ENCODE measurements at regions not wholly inside any gene's neighbourhood (a gene's known extent, or its start where the extent isn't known, plus 50 kb on each side); places are given as distances from the start of the nearest gene placed in this dataset.
"Not testable (repeated sequence)": the region's sequence is repeated elsewhere in the genome, so short reads cannot be mapped to it uniquely, and the experiment has no call there.

DNA sequence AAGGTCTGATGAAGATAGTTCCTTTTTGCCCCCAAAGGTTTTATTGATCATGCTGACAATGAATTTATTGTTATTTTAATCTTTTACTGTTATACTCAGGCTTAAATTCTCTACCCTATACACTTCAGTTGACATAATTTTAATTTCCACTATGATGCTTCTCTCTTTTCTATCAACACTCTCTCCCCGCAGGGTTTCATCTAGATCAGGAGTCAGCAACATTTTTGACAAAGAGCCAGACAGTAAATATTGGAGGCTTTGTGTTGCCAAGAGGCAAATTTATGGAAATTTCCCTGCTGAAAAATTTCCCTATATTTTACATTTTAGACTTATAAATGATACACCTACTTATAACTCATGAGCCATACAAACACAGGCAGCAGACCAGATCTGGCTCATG is 524.0 kb upstream of the ZNF337 start:
- not testable (repeated sequence) for H3K4me3 ChIP-seq (ENCODE audit: low read depth in 1 of 2, low read length in 2 of 2); H3K4me1 ChIP-seq (ENCODE audit: control insufficient read depth in 2 of 2, insufficient read depth in 2 of 2, low read length in 1 of 2); H3K27ac ChIP-seq (ENCODE audit: low read depth in 2 of 2, low read length in 1 of 2); H3K36me3 ChIP-seq (ENCODE audit: control insufficient read depth in 2 of 2, insufficient read depth in 2 of 2, low read length in 1 of 2); H3K27me3 ChIP-seq (ENCODE audit: control insufficient read depth in 1 of 2, insufficient read depth in 2 of 2, low read length in 2 of 2); H3K9me3 ChIP-seq (ENCODE audit: control insufficient read depth in 2 of 2, insufficient read depth in 1 of 2, low read depth in 1 of 2, low read length in 1 of 2)
- 53 to 59% methylated on average over 1 of the region's 1 CpG for WGBS, 2 donors

DNA sequence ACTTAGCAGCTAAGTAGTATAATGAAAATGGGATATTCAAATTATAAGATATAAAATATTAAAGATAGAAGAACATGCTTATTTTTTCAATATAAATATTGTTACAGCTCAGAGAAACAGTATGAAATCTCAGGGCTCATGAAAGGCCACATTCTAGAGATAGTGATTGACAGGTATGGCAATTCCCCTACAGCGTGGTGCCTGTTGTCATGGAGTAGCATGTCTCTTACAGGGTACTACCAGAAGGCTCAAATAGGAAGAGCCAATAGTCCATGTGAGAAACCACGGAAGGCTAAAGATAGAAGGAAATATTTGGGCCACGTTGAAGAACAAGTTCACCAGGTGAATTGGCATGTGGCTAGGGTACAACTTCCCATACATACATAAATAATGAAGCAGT is 522.9 kb upstream of the ZNF337 start:
- H3K27me3 ChIP-seq (ENCODE audit: control insufficient read depth in 1 of 2, insufficient read depth in 2 of 2, low read length in 2 of 2); H3K9me3 ChIP-seq (ENCODE audit: control insufficient read depth in 2 of 2, insufficient read depth in 1 of 2, low read depth in 1 of 2, low read length in 1 of 2); H3K4me3 ChIP-seq (ENCODE audit: low read depth in 1 of 2, low read length in 2 of 2); H3K27ac ChIP-seq (ENCODE audit: low read depth in 2 of 2, low read length in 1 of 2); H3K36me3 ChIP-seq (ENCODE audit: control insufficient read depth in 2 of 2, insufficient read depth in 2 of 2, low read length in 1 of 2); H3K4me1 ChIP-seq (ENCODE audit: control insufficient read depth in 2 of 2, insufficient read depth in 2 of 2, low read length in 1 of 2): not testable (repeated sequence)
- 72 to 76% methylated on average over 3 of the region's 3 CpGs for WGBS, 2 donors

DNA sequence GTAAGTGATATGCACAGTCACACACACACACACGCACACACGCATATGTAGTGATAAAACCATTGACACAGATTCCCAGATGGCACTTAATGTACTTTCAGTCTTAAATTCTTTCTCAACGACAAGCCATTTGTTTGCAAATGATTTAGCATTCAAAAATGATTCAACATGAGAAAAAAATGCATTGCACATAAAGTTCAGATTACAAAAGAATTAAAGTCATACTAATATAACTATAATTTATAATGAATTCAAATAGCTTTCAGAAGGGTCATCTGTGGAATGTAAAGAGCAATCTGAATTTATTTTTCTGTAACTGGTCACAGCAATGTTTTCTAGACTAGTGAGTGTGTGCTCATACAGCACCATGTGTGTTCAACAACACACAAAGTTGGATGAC is 521.6 kb upstream of the ZNF337 start:
- 69 to 70% methylated on average over 3 of the region's 3 CpGs for WGBS, 2 donors
- Histone ChIP-seq H3K9me3 (ENCODE audit: control insufficient read depth in 2 of 2, insufficient read depth in 1 of 2, low read depth in 1 of 2, low read length in 1 of 2) (no peaks in the 10 kb centered on the region), H3K27me3 (ENCODE audit: control insufficient read depth in 1 of 2, insufficient read depth in 2 of 2, low read length in 2 of 2) (no peaks in the 10 kb centered on the region), H3K27ac (ENCODE audit: low read depth in 2 of 2, low read length in 1 of 2) (no peak overlapping the region), H3K36me3 (ENCODE audit: control insufficient read depth in 2 of 2, insufficient read depth in 2 of 2, low read length in 1 of 2) (no peaks in the 10 kb centered on the region), H3K4me3 (ENCODE audit: low read depth in 1 of 2, low read length in 2 of 2) (no peak overlapping the region), H3K4me1 (ENCODE audit: control insufficient read depth in 2 of 2, insufficient read depth in 2 of 2, low read length in 1 of 2) (no peaks in the 10 kb centered on the region)

DNA sequence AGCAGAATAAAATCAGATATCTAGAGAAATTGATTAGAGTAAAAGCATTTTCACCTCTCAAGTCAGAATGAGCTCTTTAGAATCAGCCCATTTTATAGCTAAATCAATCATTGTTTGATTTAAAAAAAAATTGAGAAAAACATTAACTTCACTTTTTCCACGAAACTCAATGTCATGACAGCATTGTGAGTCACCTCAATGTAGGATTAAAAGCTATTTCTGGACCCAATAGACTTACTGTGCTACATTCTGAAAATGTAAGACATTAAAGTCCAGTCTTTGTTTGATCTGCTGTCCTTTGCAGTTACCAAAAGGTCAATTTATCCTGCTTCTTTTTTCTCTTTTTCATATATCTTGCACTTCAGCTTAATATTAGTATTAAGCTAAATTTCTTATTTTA is 519.4 kb upstream of the ZNF337 start:
- Histone ChIP-seq H3K9me3 (ENCODE audit: control insufficient read depth in 2 of 2, insufficient read depth in 1 of 2, low read depth in 1 of 2, low read length in 1 of 2) (no peaks in the 10 kb centered on the region), H3K36me3 (ENCODE audit: control insufficient read depth in 2 of 2, insufficient read depth in 2 of 2, low read length in 1 of 2) (no peaks in the 10 kb centered on the region), H3K27me3 (ENCODE audit: control insufficient read depth in 1 of 2, insufficient read depth in 2 of 2, low read length in 2 of 2) (no peaks in the 10 kb centered on the region), H3K4me1 (ENCODE audit: control insufficient read depth in 2 of 2, insufficient read depth in 2 of 2, low read length in 1 of 2) (no peaks in the 10 kb centered on the region), H3K27ac (ENCODE audit: low read depth in 2 of 2, low read length in 1 of 2) (no peak overlapping the region), H3K4me3 (ENCODE audit: low read depth in 1 of 2, low read length in 2 of 2) (no peak overlapping the region)
- 29 to 38% methylated on average over 1 of the region's 1 CpG for WGBS, 2 donors

DNA sequence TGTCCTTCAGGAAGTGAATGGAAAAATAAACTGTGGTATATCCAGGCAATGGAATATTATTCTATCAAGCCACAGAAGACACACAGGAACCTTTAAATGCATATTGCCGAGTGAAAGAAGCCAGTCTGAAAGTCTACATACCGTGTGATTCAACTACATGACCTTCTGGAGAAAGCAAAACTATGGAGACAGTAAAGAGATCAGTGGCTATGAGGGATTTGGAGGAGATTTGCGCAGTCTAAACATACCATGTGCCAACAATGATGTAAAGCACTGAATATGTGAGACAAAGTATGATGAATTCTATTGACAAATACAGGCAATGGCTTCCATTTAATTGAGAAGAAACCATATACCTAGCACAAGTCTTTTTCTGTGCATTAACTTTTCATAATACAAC is 518.3 kb upstream of the ZNF337 start:
- Histone ChIP-seq H3K4me3 (ENCODE audit: low read depth in 1 of 2, low read length in 2 of 2) (no peak overlapping the region), H3K9me3 (ENCODE audit: control insufficient read depth in 2 of 2, insufficient read depth in 1 of 2, low read depth in 1 of 2, low read length in 1 of 2) (no peaks in the 10 kb centered on the region), H3K27me3 (ENCODE audit: control insufficient read depth in 1 of 2, insufficient read depth in 2 of 2, low read length in 2 of 2) (no peaks in the 10 kb centered on the region), H3K4me1 (ENCODE audit: control insufficient read depth in 2 of 2, insufficient read depth in 2 of 2, low read length in 1 of 2) (no peaks in the 10 kb centered on the region), H3K36me3 (ENCODE audit: control insufficient read depth in 2 of 2, insufficient read depth in 2 of 2, low read length in 1 of 2) (no peaks in the 10 kb centered on the region), H3K27ac (ENCODE audit: low read depth in 2 of 2, low read length in 1 of 2) (no peak overlapping the region)
- WGBS, 2 donors, result 50 to 60% methylated on average over 3 of the region's 3 CpGs

DNA sequence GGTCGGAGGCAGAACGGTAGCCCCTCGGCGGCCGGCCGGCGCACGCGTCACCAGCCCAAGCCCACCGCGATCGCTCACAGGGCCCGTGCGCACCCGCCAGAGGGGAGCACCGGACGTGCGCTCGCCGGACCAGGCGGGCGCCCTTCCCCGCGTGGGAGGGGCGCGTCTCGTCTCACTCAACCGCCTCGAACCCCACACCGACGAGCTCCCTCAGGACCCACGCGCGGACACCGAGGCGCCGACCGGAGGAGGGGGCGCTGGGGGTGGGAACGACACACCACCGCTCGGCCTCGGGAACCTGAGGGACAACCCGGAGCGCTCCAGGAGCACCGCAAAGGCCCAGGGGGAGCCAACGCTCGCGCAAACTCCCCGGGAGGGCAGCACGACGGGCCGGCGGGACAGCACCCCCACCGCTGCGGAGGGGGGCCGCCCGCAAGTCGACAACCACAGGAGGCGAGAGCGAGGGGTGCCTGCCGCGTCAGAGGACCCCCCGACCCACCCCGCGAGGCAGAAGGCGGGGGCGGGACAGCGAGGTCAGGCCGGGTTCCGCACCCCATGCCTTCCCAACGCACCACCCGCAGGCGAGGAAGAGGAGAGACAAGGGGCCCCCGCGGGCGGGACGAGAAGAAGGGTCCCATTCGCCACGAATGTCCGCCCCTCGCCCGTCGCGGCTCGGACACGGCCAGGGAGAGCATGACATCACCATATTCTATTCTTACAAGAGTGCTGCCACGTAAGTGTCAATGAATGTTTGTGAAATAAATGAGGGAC is 512.7 kb upstream of the ZNF337 start:
- 10 to 12% methylated on average over 76 to 88 of the region's 88 CpGs for WGBS, 2 donors
- Histone ChIP-seq H3K4me1 (ENCODE audit: control insufficient read depth in 2 of 2, insufficient read depth in 2 of 2, low read length in 1 of 2) (peaks cover 4 to 7% of the 10 kb centered on the region in 2 donors), H3K27me3 (ENCODE audit: control insufficient read depth in 1 of 2, insufficient read depth in 2 of 2, low read length in 2 of 2) (peaks cover 0 to 10% of the 10 kb centered on the region in 2 donors), H3K36me3 (ENCODE audit: control insufficient read depth in 2 of 2, insufficient read depth in 2 of 2, low read length in 1 of 2) (no peaks in the 10 kb centered on the region), H3K27ac (ENCODE audit: low read depth in 2 of 2, low read length in 1 of 2) (no peak overlapping the region), H3K9me3 (ENCODE audit: control insufficient read depth in 2 of 2, insufficient read depth in 1 of 2, low read depth in 1 of 2, low read length in 1 of 2) (peaks cover 0 to 5% of the 10 kb centered on the region in 2 donors), H3K4me3 (ENCODE audit: low read depth in 1 of 2, low read length in 2 of 2) (peak overlapping the region in 1 of 2 donors; percentile 37)

DNA sequence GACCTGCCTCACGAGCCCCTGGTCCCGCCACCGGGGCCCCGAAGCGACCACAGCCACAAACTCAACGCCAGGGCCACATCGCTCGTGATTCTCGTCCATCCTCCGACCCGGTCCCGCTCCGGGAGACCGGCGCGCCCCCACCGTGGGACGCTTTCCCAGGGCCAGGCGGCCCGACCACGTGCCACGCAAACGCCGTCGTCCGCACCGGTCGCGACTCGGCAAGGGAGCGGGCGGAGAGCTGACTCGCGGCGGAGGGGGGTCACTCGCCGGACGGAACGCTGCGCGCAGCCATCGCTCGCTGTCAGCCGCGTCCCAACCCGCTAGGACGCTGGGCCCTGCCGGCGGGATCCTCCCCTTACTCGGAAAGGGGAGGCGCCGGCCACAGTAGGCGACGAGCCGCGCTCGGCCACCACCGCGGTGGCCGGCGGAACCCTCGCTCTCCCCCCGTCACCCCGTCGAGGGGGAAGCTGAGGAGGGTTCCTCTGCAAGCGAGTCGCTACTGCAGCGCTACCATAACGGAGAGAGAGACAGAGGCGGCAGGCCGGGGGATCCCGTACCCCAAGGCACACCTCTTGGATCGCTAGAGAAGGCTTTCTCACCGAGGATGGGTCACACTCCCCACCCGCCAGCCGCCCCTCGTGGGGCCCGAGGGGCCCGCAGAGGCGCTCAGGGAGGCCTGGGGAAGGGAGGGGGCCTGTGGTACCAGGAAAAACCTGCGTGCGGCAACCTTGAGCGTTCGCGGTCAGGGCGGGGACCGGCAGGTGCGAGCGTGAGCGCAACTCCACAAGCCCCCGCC is 511.8 kb upstream of the ZNF337 start:
- WGBS, 2 donors, result 8 to 10% methylated on average over 66 to 90 of the region's 91 CpGs
- H3K4me3 ChIP-seq (ENCODE audit: low read depth in 1 of 2, low read length in 2 of 2), result peak overlapping the region in 1 of 2 donors; percentile 37
- H3K27me3 ChIP-seq (ENCODE audit: control insufficient read depth in 1 of 2, insufficient read depth in 2 of 2, low read length in 2 of 2), result peaks cover 0 to 10% of the 10 kb centered on the region in 2 donors
- peaks cover 0 to 5% of the 10 kb centered on the region in 2 donors for H3K9me3 ChIP-seq (ENCODE audit: control insufficient read depth in 2 of 2, insufficient read depth in 1 of 2, low read depth in 1 of 2, low read length in 1 of 2)
- H3K36me3 ChIP-seq (ENCODE audit: control insufficient read depth in 2 of 2, insufficient read depth in 2 of 2, low read length in 1 of 2), result no peaks in the 10 kb centered on the region
- peaks cover 4 to 7% of the 10 kb centered on the region in 2 donors for H3K4me1 ChIP-seq (ENCODE audit: control insufficient read depth in 2 of 2, insufficient read depth in 2 of 2, low read length in 1 of 2)
- H3K27ac ChIP-seq (ENCODE audit: low read depth in 2 of 2, low read length in 1 of 2), result no peak overlapping the region

DNA sequence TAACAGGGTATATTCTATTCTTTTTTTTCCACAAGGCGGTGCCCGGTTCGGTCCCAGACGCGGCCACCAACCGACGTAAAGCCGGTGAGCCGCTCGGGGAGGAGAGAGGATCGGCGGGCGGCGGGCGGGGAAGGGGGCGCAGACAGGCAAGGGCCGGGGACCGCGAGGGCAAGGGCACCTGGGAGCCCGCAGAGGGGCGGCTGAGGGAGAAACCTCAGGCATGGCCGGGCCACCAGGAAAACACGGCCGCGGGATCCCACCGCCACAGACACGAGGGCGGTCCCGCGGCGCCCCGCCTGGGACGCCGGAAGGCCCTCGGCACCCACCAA is 511.3 kb upstream of the ZNF337 start:
- H3K27me3 ChIP-seq (ENCODE audit: control insufficient read depth in 1 of 2, insufficient read depth in 2 of 2, low read length in 2 of 2); H3K27ac ChIP-seq (ENCODE audit: low read depth in 2 of 2, low read length in 1 of 2); H3K4me1 ChIP-seq (ENCODE audit: control insufficient read depth in 2 of 2, insufficient read depth in 2 of 2, low read length in 1 of 2); H3K4me3 ChIP-seq (ENCODE audit: low read depth in 1 of 2, low read length in 2 of 2); H3K9me3 ChIP-seq (ENCODE audit: control insufficient read depth in 2 of 2, insufficient read depth in 1 of 2, low read depth in 1 of 2, low read length in 1 of 2); H3K36me3 ChIP-seq (ENCODE audit: control insufficient read depth in 2 of 2, insufficient read depth in 2 of 2, low read length in 1 of 2): not testable (repeated sequence)
- WGBS, 2 donors, result 12 to 20% methylated on average over 22 to 35 of the region's 35 CpGs

DNA sequence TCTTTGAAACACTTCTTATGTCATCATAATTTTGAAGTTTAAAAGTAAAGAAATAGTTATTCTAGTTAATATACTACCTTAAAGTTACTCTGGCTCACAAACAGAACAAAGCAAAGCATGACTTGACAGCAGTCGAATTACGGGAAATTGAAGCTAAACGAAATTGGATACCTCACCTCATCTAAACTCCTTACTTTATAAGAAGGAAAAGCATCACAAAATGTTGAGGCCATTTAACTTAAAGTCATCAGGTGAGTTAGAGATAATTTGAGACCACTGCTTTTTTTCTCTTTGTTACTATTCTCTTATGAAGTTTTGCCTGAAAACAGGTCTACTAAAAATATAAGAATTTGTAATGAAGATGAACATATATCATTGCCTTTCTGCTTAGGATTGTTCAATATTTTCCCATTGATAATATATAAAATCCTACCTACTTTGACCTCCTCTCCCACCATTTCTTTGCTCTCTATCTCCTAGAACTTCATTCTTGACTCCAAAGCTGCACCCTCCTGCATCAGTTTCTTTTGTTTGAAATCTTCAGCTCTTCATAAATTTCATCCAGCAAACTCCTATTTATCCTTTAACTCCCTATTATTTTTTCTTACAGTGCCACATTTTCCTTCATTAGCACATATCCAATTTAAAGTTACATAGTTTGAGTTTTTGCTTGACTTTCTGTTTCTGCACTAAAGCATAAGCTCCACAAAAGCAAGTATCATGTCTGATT is 510.7 kb upstream of the ZNF337 start:
- Histone ChIP-seq H3K4me1 (ENCODE audit: control insufficient read depth in 2 of 2, insufficient read depth in 2 of 2, low read length in 1 of 2) (peaks cover 4 to 7% of the 10 kb centered on the region in 2 donors), H3K27ac (ENCODE audit: low read depth in 2 of 2, low read length in 1 of 2) (no peak overlapping the region), H3K4me3 (ENCODE audit: low read depth in 1 of 2, low read length in 2 of 2) (no peak overlapping the region), H3K9me3 (ENCODE audit: control insufficient read depth in 2 of 2, insufficient read depth in 1 of 2, low read depth in 1 of 2, low read length in 1 of 2) (peaks cover 0 to 5% of the 10 kb centered on the region in 2 donors), H3K27me3 (ENCODE audit: control insufficient read depth in 1 of 2, insufficient read depth in 2 of 2, low read length in 2 of 2) (peaks cover 0 to 10% of the 10 kb centered on the region in 2 donors), H3K36me3 (ENCODE audit: control insufficient read depth in 2 of 2, insufficient read depth in 2 of 2, low read length in 1 of 2) (no peaks in the 10 kb centered on the region)
- WGBS, 2 donors, result 53 to 67% methylated on average over 3 of the region's 3 CpGs

Measured in esophagus (tissue), 2 donors.